IgD-negative memory B cell (primary cell): ENCODE measurements at regions not wholly inside any gene's neighbourhood (a gene's known extent, or its start where the extent isn't known, plus 50 kb on each side); places are given as distances from the start of the nearest gene placed in this dataset.

Experiments
- H3K27ac Mint-ChIP-seq, 3 donors: one replicate each; pipeline ENCODE4 v1.8.0; 2020 to 2022; ENCODE audit warnings: mild to moderate bottlenecking in 3 of 3, mixed read lengths in 3 of 3, moderate library complexity in 1 of 3
- H3K27me3 Mint-ChIP-seq: one replicate; pipeline ENCODE4 v1.8.0; 2021; ENCODE audit warnings: mixed read lengths
- H3K36me3 Mint-ChIP-seq: one replicate; pipeline ENCODE4 v1.8.0; 2020; ENCODE audit warnings: mild to moderate bottlenecking, mixed read lengths
- H3K4me1 Mint-ChIP-seq, 3 donors: one replicate each; pipeline ENCODE4 v1.8.0; 2020 to 2022; ENCODE audit warnings: mixed read lengths in 3 of 3, mild to moderate bottlenecking in 1 of 3
- H3K4me3 Mint-ChIP-seq, 4 donors: one replicate each; pipeline ENCODE4 v1.8.0; 2020 to 2022; ENCODE audit warnings: mild to moderate bottlenecking in 4 of 4, mixed read lengths in 4 of 4, moderate library complexity in 3 of 4
- H3K9me3 Mint-ChIP-seq, 3 donors: one replicate each; pipeline ENCODE4 v1.8.0; 2020 to 2021; ENCODE audit warnings: mixed read lengths in 3 of 3, mild to moderate bottlenecking in 1 of 3

- Mint-ChIP-seq H3K4me3 (no peak overlapping the region), H3K27ac (no peak overlapping the region), H3K36me3 (no peaks in the 10 kb centered on the region), H3K27me3 (no peaks in the 10 kb centered on the region), H3K9me3 (peaks cover 2 to 4% (median 3%) of the 10 kb centered on the region in 3 donors), H3K4me1 (no peaks in the 10 kb centered on the region)
Observed at GRCh38 chr3:73743551-73743950, 118.8 kb upstream of the PDZRN3 start.

GRCh38 chr3:73739791-73740453, 115.2 kb upstream of the PDZRN3 start:
- H3K4me3 Mint-ChIP-seq, result no peak overlapping the region

GRCh38 chr3:73738711-73739110, 114.0 kb upstream of the PDZRN3 start:
- Mint-ChIP-seq H3K9me3 (peaks cover 0 to 9% (median 7%) of the 10 kb centered on the region in 3 donors), H3K4me3 (no peak overlapping the region), H3K27me3 (no peaks in the 10 kb centered on the region), H3K27ac (no peak overlapping the region), H3K36me3 (no peaks in the 10 kb centered on the region), H3K4me1 (no peaks in the 10 kb centered on the region)

More at GRCh38 chr3:73739791-73740453, 115.2 kb upstream of the PDZRN3 start:
- Mint-ChIP-seq H3K4me1 (no peaks in the 10 kb centered on the region), H3K9me3 (peaks cover 3 to 9% (median 5%) of the 10 kb centered on the region in 3 donors), H3K36me3 (no peaks in the 10 kb centered on the region), H3K27me3 (no peaks in the 10 kb centered on the region), H3K27ac (no peak overlapping the region)

- Mint-ChIP-seq H3K4me3 (no peak overlapping the region), H3K36me3 (no peaks in the 10 kb centered on the region), H3K4me1 (peaks cover 0 to 1% (median 0%) of the 10 kb centered on the region in 3 donors), H3K27me3 (peaks cover 2% of the 10 kb centered on the region), H3K27ac (no peak overlapping the region), H3K9me3 (peaks cover 2 to 7% (median 6%) of the 10 kb centered on the region in 3 donors)
Observed at GRCh38 chr3:73734211-73735089, 109.7 kb upstream of the PDZRN3 start.

GRCh38 chr3:73733746-73734145, 109.0 kb upstream of the PDZRN3 start:
- no peak overlapping the region for H3K27ac Mint-ChIP-seq
- peaks cover 2 to 10% (median 6%) of the 10 kb centered on the region in 3 donors for H3K9me3 Mint-ChIP-seq
- no peaks in the 10 kb centered on the region for H3K36me3 Mint-ChIP-seq
- peaks cover 2% of the 10 kb centered on the region for H3K27me3 Mint-ChIP-seq
- H3K4me1 Mint-ChIP-seq, result peaks cover 0 to 1% (median 0%) of the 10 kb centered on the region in 3 donors
- no peak overlapping the region for H3K4me3 Mint-ChIP-seq

- peaks cover 6 to 8% (median 6%) of the 10 kb centered on the region in 3 donors for H3K9me3 Mint-ChIP-seq
- peaks cover 2% of the 10 kb centered on the region for H3K27me3 Mint-ChIP-seq
- H3K4me3 Mint-ChIP-seq, result no peak overlapping the region
- no peaks in the 10 kb centered on the region for H3K36me3 Mint-ChIP-seq
- H3K4me1 Mint-ChIP-seq, result peaks cover 0 to 1% (median 0%) of the 10 kb centered on the region in 3 donors
- H3K27ac Mint-ChIP-seq, result peak overlapping the region in 1 of 3 donors; percentile 19
Observed at GRCh38 chr3:73729969-73730440, 105.3 kb upstream of the PDZRN3 start.

GRCh38 chr3:73727854-73728253, 103.1 kb upstream of the PDZRN3 start:
- Mint-ChIP-seq H3K4me3 (no peak overlapping the region), H3K27me3 (peaks cover 2% of the 10 kb centered on the region), H3K27ac (no peak overlapping the region), H3K9me3 (peaks cover 6 to 9% (median 8%) of the 10 kb centered on the region in 3 donors), H3K36me3 (no peaks in the 10 kb centered on the region), H3K4me1 (peaks cover 0 to 1% (median 0%) of the 10 kb centered on the region in 3 donors)

- peaks cover 2% of the 10 kb centered on the region for H3K27me3 Mint-ChIP-seq
- H3K9me3 Mint-ChIP-seq, result peaks cover 6 to 15% (median 8%) of the 10 kb centered on the region in 3 donors
- no peak overlapping the region for H3K27ac Mint-ChIP-seq
- peaks cover 0 to 1% (median 0%) of the 10 kb centered on the region in 3 donors for H3K4me1 Mint-ChIP-seq
- H3K36me3 Mint-ChIP-seq, result no peaks in the 10 kb centered on the region
- no peak overlapping the region for H3K4me3 Mint-ChIP-seq
Observed at GRCh38 chr3:73727117-73727821, 102.5 kb upstream of the PDZRN3 start.

GRCh38 chr3:73723596-73723995, 98.9 kb upstream of the PDZRN3 start:
- Mint-ChIP-seq H3K9me3 (peaks cover 4 to 19% (median 7%) of the 10 kb centered on the region in 3 donors), H3K4me3 (no peak overlapping the region), H3K27ac (no peak overlapping the region), H3K4me1 (no peaks in the 10 kb centered on the region), H3K36me3 (no peaks in the 10 kb centered on the region), H3K27me3 (no peaks in the 10 kb centered on the region)

GRCh38 chr3:73719861-73720260, 95.1 kb upstream of the PDZRN3 start:
- H3K4me1 Mint-ChIP-seq, result no peaks in the 10 kb centered on the region
- no peak overlapping the region for H3K27ac Mint-ChIP-seq

GRCh38 chr3:73719413-73719851, 94.7 kb upstream of the PDZRN3 start:
- Mint-ChIP-seq H3K4me1 (no peaks in the 10 kb centered on the region), H3K36me3 (no peaks in the 10 kb centered on the region), H3K27ac (no peak overlapping the region), H3K4me3 (no peak overlapping the region), H3K9me3 (peaks cover 0 to 14% (median 6%) of the 10 kb centered on the region in 3 donors), H3K27me3 (no peaks in the 10 kb centered on the region)

More at GRCh38 chr3:73719861-73720260, 95.1 kb upstream of the PDZRN3 start:
- H3K27me3 Mint-ChIP-seq, result no peaks in the 10 kb centered on the region
- H3K9me3 Mint-ChIP-seq, result peaks cover 0 to 14% (median 5%) of the 10 kb centered on the region in 3 donors
- H3K4me3 Mint-ChIP-seq, result no peak overlapping the region
- H3K36me3 Mint-ChIP-seq, result no peaks in the 10 kb centered on the region

GRCh38 chr3:73718326-73719110, 93.8 kb upstream of the PDZRN3 start:
- Mint-ChIP-seq H3K27ac (no peak overlapping the region), H3K4me3 (no peak overlapping the region), H3K36me3 (peaks cover 2% of the 10 kb centered on the region), H3K9me3 (peaks cover 0 to 17% (median 6%) of the 10 kb centered on the region in 3 donors), H3K4me1 (no peaks in the 10 kb centered on the region), H3K27me3 (no peaks in the 10 kb centered on the region)

GRCh38 chr3:73716418-73716817, 91.7 kb upstream of the PDZRN3 start:
- H3K4me1 Mint-ChIP-seq, result no peaks in the 10 kb centered on the region
- H3K27ac Mint-ChIP-seq, result no peak overlapping the region
- H3K4me3 Mint-ChIP-seq, result no peak overlapping the region
- H3K36me3 Mint-ChIP-seq, result peaks cover 2% of the 10 kb centered on the region
- H3K9me3 Mint-ChIP-seq, result peaks cover 0 to 15% (median 6%) of the 10 kb centered on the region in 3 donors
- no peaks in the 10 kb centered on the region for H3K27me3 Mint-ChIP-seq

- no peaks in the 10 kb centered on the region for H3K27me3 Mint-ChIP-seq
- H3K27ac Mint-ChIP-seq, result no peak overlapping the region
- H3K4me3 Mint-ChIP-seq, result no peak overlapping the region
- peaks cover 0 to 2% (median 0%) of the 10 kb centered on the region in 3 donors for H3K4me1 Mint-ChIP-seq
- peaks cover 2% of the 10 kb centered on the region for H3K36me3 Mint-ChIP-seq
- H3K9me3 Mint-ChIP-seq, result peaks cover 7 to 22% (median 9%) of the 10 kb centered on the region in 3 donors
Observed at GRCh38 chr3:73710340-73710739, 85.6 kb upstream of the PDZRN3 start.
